OCI-LY7 (cell line): ENCODE measurements at regions not wholly inside any gene's neighbourhood (a gene's known extent, or its start where the extent isn't known, plus 50 kb on each side); places are given as distances from the start of the nearest gene placed in this dataset.

Experiments used
- EZH2phosphoT487 ChIP-seq: fragments of 200-600 bp; sonication (generic); IDR thresholded peaks from 2 replicates; pipeline ENCODE4 v1.6.1; 2018; ENCODE audit warnings: low read depth, borderline replicate concordance, mild to moderate bottlenecking, mixed run types, antibody characterized with exemption, low read length, moderate library complexity, mixed read lengths
- TF ChIP-seq, protein P1 (sequence below): fragments of 200-600 bp; sonication (generic); conservative IDR thresholded peaks from 2 replicates; pipeline ENCODE4 v1.5.1; 2014; ENCODE audit warnings: mild to moderate bottlenecking, antibody characterized with exemption, low read length, moderate library complexity, mixed read lengths

GRCh38 chr4:176579226-176579625, 213.5 kb downstream of the VEGFC start:
- TF ChIP-seq, protein P1, sequence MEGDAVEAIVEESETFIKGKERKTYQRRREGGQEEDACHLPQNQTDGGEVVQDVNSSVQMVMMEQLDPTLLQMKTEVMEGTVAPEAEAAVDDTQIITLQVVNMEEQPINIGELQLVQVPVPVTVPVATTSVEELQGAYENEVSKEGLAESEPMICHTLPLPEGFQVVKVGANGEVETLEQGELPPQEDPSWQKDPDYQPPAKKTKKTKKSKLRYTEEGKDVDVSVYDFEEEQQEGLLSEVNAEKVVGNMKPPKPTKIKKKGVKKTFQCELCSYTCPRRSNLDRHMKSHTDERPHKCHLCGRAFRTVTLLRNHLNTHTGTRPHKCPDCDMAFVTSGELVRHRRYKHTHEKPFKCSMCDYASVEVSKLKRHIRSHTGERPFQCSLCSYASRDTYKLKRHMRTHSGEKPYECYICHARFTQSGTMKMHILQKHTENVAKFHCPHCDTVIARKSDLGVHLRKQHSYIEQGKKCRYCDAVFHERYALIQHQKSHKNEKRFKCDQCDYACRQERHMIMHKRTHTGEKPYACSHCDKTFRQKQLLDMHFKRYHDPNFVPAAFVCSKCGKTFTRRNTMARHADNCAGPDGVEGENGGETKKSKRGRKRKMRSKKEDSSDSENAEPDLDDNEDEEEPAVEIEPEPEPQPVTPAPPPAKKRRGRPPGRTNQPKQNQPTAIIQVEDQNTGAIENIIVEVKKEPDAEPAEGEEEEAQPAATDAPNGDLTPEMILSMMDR, result no peak
- no peak for TF ChIP-seq EZH2phosphoT487
